Erythroblast (primary cell): ENCODE measurements at regions not wholly inside any gene's neighbourhood (a gene's known extent, or its start where the extent isn't known, plus 50 kb on each side); places are given as distances from the start of the nearest gene placed in this dataset.

Experiments
- GATA1 ChIP-seq: IDR thresholded peaks from 2 replicates; pipeline ENCODE4 v1.6.1; 2011; ENCODE audit warnings: low read depth, mild to moderate bottlenecking, control low read depth, low read length, moderate library complexity
- POLR2A ChIP-seq: IDR thresholded peaks from 2 replicates; pipeline ENCODE4 v1.6.1; 2011; ENCODE audit warnings: mild to moderate bottlenecking, low read length

- TF ChIP-seq POLR2A: no peak
- no peak for TF ChIP-seq GATA1
These were observed 1141.6 kb downstream of the KCNT2 start for GRCh38 chr1:195466639-195467038.
